H9 (cell line): ENCODE measurements at regions not wholly inside any gene's neighbourhood (a gene's known extent, or its start where the extent isn't known, plus 50 kb on each side); places are given as distances from the start of the nearest gene placed in this dataset.

Experiments
- DNase-seq: peaks from one replicate; pipeline ENCODE4 v3.0.0-alpha.2; 2017
- H2AFZ ChIP-seq: one replicate; pipeline ENCODE4 v1.6.1; 2013; ENCODE audit warnings: mild to moderate bottlenecking, low read length, control low read depth, moderate library complexity
- H2AK5ac ChIP-seq: 2 replicates; pipeline ENCODE4 v1.6.1; 2013; ENCODE audit warnings: low read length, control low read depth, mixed read lengths; ENCODE audit not compliant: insufficient read length
- H2BK120ac ChIP-seq: one replicate; pipeline ENCODE4 v1.6.1; 2013; ENCODE audit warnings: low read depth, mild to moderate bottlenecking, low read length, control low read depth, inconsistent platforms; ENCODE audit not compliant: poor library complexity, severe bottlenecking
- H2BK12ac ChIP-seq: 2 replicates; pipeline ENCODE4 v1.6.1; 2013; ENCODE audit warnings: low read length, control low read depth, mixed read lengths, low read depth; ENCODE audit not compliant: insufficient read length
- H2BK15ac ChIP-seq: 2 replicates; pipeline ENCODE4 v1.6.1; 2013; ENCODE audit warnings: low read depth, low read length, control low read depth
- H2BK20ac ChIP-seq: one replicate; pipeline ENCODE4 v1.6.1; 2013; ENCODE audit warnings: low read depth, mild to moderate bottlenecking, low read length, control low read depth, inconsistent platforms; ENCODE audit not compliant: poor library complexity, severe bottlenecking
- H2BK5ac ChIP-seq: 2 replicates; pipeline ENCODE4 v1.6.1; 2013; ENCODE audit warnings: low read length, control low read depth, mixed read lengths; ENCODE audit not compliant: insufficient read length
- H3K14ac ChIP-seq: 2 replicates; pipeline ENCODE4 v1.6.1; 2013; ENCODE audit warnings: low read length, control low read depth; ENCODE audit not compliant: insufficient read depth
- H3K18ac ChIP-seq: 2 replicates; pipeline ENCODE4 v1.6.1; 2013; ENCODE audit warnings: low read depth, mild to moderate bottlenecking, mixed read lengths, low read length, control low read depth; ENCODE audit not compliant: insufficient read length
- H3K23ac ChIP-seq: 2 replicates; pipeline ENCODE4 v1.6.1; 2013; ENCODE audit warnings: low read length, control low read depth, mixed read lengths, low read depth; ENCODE audit not compliant: insufficient read length
- H3K23me2 ChIP-seq: 2 replicates; pipeline ENCODE4 v1.6.1; 2013; ENCODE audit warnings: low read depth, mild to moderate bottlenecking, mixed read lengths, low read length, control low read depth; ENCODE audit not compliant: insufficient read length, poor library complexity, severe bottlenecking
- H3K27ac ChIP-seq: 2 replicates; pipeline ENCODE4 v1.5.1; 2013; ENCODE audit warnings: low read length, control low read depth, mixed read lengths, low read depth; ENCODE audit not compliant: insufficient read length
- H3K27me3 ChIP-seq: 2 replicates; pipeline ENCODE4 v1.6.1; 2013; ENCODE audit warnings: low read length, control low read depth, inconsistent platforms; ENCODE audit not compliant: insufficient read depth
- H3K4ac ChIP-seq: 2 replicates; pipeline ENCODE4 v1.6.1; 2013; ENCODE audit warnings: low read depth, mild to moderate bottlenecking, control low read depth, inconsistent platforms, low read length, moderate library complexity
- H3K4me1 ChIP-seq: 2 replicates; pipeline ENCODE4 v1.6.1; 2013; ENCODE audit warnings: low read length, control low read depth, inconsistent platforms; ENCODE audit not compliant: insufficient read depth
- H3K4me2 ChIP-seq: 2 replicates; pipeline ENCODE4 v1.6.1; 2013; ENCODE audit warnings: low read length, control low read depth, mixed read lengths; ENCODE audit not compliant: insufficient read length, insufficient read depth
- H3K56ac ChIP-seq: 2 replicates; pipeline ENCODE4 v1.6.1; 2013; ENCODE audit warnings: low read depth, mild to moderate bottlenecking, mixed read lengths, low read length, control low read depth; ENCODE audit not compliant: insufficient read length
- H3K79me1 ChIP-seq: 2 replicates; pipeline ENCODE4 v1.6.1; 2013; ENCODE audit warnings: low read depth, mild to moderate bottlenecking, moderate library complexity, low read length, control low read depth, inconsistent platforms; ENCODE audit not compliant: insufficient read depth, poor library complexity, severe bottlenecking
- H3K79me2 ChIP-seq: 2 replicates; pipeline ENCODE4 v1.6.1; 2013; ENCODE audit warnings: low read length, control low read depth, inconsistent platforms; ENCODE audit not compliant: insufficient read depth
- H3K9ac ChIP-seq: 2 replicates; pipeline ENCODE4 v1.6.1; 2013; ENCODE audit warnings: low read length, control low read depth, mixed read lengths; ENCODE audit not compliant: insufficient read length; ENCODE audit errors: extremely low read depth
- H3K9me3 ChIP-seq: one replicate; pipeline ENCODE4 v1.6.1; 2013; ENCODE audit warnings: low read depth, low read length, inconsistent platforms; ENCODE audit not compliant: control insufficient read depth
- H3T11ph ChIP-seq: one replicate; pipeline ENCODE4 v1.6.1; 2013; ENCODE audit warnings: mild to moderate bottlenecking, low read length, control low read depth, inconsistent platforms
- H4K20me1 ChIP-seq: one replicate; pipeline ENCODE4 v1.6.1; 2013; ENCODE audit not compliant: control insufficient read depth, insufficient read length, insufficient read depth
- H4K5ac ChIP-seq: 2 replicates; pipeline ENCODE4 v1.6.1; 2013; ENCODE audit warnings: low read depth, mild to moderate bottlenecking, mixed read lengths, low read length, control low read depth; ENCODE audit not compliant: insufficient read length
- H4K8ac ChIP-seq: replicated peaks from 2 replicates; pipeline ENCODE4 v1.6.1; 2013; ENCODE audit warnings: low read length, control low read depth, mixed read lengths, low read depth; ENCODE audit not compliant: insufficient read length
- H4K91ac ChIP-seq: 2 replicates; pipeline ENCODE4 v1.6.1; 2013; ENCODE audit warnings: low read depth, mild to moderate bottlenecking, moderate library complexity, mixed read lengths, low read length, control low read depth; ENCODE audit not compliant: insufficient read length
- H3K27ac Mint-ChIP-seq, 3 experiments: 2 replicates in 2 of 3; 3 replicates in 1 of 3; pipeline ENCODE4 v1.8.0; 2020 to 2021; ENCODE audit warnings: mixed read lengths in 3 of 3, mild to moderate bottlenecking in 1 of 3, moderate library complexity in 1 of 3
- H3K27me3 Mint-ChIP-seq: 2 replicates; pipeline ENCODE4 v1.8.0; 2021; ENCODE audit warnings: low read depth, mild to moderate bottlenecking, moderate library complexity, mixed read lengths
- H3K36me3 Mint-ChIP-seq, 3 experiments: 2 replicates in 2 of 3; 3 replicates in 1 of 3; pipeline ENCODE4 v1.8.0; 2020 to 2021; ENCODE audit warnings: low read depth in 3 of 3, mixed read lengths in 3 of 3; ENCODE audit not compliant: insufficient read depth in 1 of 3
- H3K4me1 Mint-ChIP-seq, 2 experiments: 2 replicates each; pipeline ENCODE4 v1.8.0; 2020; ENCODE audit warnings: mixed read lengths in 2 of 2
- H3K4me3 Mint-ChIP-seq, 2 experiments: 2 replicates in 1 of 2; 3 replicates in 1 of 2; pipeline ENCODE4 v1.8.0; 2020 to 2021; ENCODE audit warnings: mild to moderate bottlenecking in 2 of 2, mixed read lengths in 2 of 2, moderate library complexity in 1 of 2
- H3K9me3 Mint-ChIP-seq, 2 experiments: 2 replicates in 1 of 2; 3 replicates in 1 of 2; pipeline ENCODE4 v1.8.0; 2020; ENCODE audit warnings: mild to moderate bottlenecking in 2 of 2, mixed read lengths in 2 of 2, moderate library complexity in 1 of 2
- WGBS: extraction: QIAGEN DNeasy Blood & Tissue Kit; methylation state at CpG from one replicate; pipeline ENCODE4 v1.1.7; 2013; ENCODE audit warnings: missing lambda C conversion rate, low lambda C conversion rate, mixed read lengths; ENCODE audit not compliant: insufficient read length; ENCODE audit errors: extremely low coverage; 5-methylcytosine and 5-hydroxymethylcytosine counted together
- TF ChIP-seq, protein P1 (sequence below): fragments of 200-600 bp; sonication (generic); conservative IDR thresholded peaks from 3 replicates; pipeline ENCODE4 v1.8.0; 2021; ENCODE audit warnings: antibody characterized with exemption, mild to moderate bottlenecking

DNA sequence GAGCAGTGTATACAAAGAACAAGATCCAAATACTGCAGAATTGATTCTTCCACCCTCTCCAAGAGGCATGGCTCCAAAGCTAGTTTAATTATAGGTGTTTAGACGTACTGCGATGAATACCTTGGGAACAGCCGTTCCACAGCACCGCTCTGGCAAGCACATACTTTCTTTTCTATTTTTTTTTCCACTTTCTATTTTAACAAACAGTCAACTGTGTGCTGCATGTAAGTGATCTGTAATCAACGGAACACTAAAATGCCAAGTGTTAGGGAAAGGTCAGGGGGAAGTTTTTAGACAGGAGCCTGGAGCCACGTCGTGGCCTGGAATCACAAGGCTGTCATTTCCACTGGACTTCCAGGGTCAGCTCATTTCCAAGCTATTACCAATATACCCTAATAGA, 486.4 kb upstream of the DAB1 start:
- H3K27me3 ChIP-seq, result no peaks in the 10 kb centered on the region; the same call in 1 of the 2 replicates
- Mint-ChIP-seq H3K4me3 (no peak overlapping the region), H3K9me3 (no peaks in the 10 kb centered on the region; a peak in 1 of 5 replicates), H3K36me3 (no peaks in the 10 kb centered on the region), H3K4me1 (peaks cover 0 to 7% of the 10 kb centered on the region in 2 experiments; a peak in 2 of 4 replicates), H3K27ac (no peak overlapping the region), H3K27me3 (peaks cover 4% of the 10 kb centered on the region; the same call in 1 of the 2 replicates)
- no peak overlapping the region for H3K27ac ChIP-seq
- no peak overlapping the region for H2AK5ac ChIP-seq
- no peak overlapping the region for H3K23ac ChIP-seq
- no peaks in the 10 kb centered on the region for H3K23me2 ChIP-seq
- H2AFZ ChIP-seq, result no peak overlapping the region
- no peak overlapping the region for H3K4me2 ChIP-seq
- no peak overlapping the region for H2BK120ac ChIP-seq
- 0 out of 2 replicates have a peak overlapping the region, but pooled peaks have one; percentile 76 for H2BK15ac ChIP-seq
- no peak overlapping the region for H3K9ac ChIP-seq
- H4K91ac ChIP-seq, result no peak overlapping the region
- no CpG with 5 or more reads among the region's 7 CpGs for WGBS
- no peak overlapping the region for H3K4ac ChIP-seq
- DNase-seq, result no peak
- H3T11ph ChIP-seq, result no peak overlapping the region
- H3K79me2 ChIP-seq, result no peaks in the 10 kb centered on the region
- no peak overlapping the region for H2BK12ac ChIP-seq
- no peaks in the 10 kb centered on the region for H3K9me3 ChIP-seq
- no peak overlapping the region for H3K18ac ChIP-seq
- H2BK5ac ChIP-seq, result no peak overlapping the region
- no peak overlapping the region for H2BK20ac ChIP-seq
- H4K20me1 ChIP-seq, result no peaks in the 10 kb centered on the region
- H4K5ac ChIP-seq, result no peak overlapping the region
- H3K79me1 ChIP-seq, result no peaks in the 10 kb centered on the region
- H3K14ac ChIP-seq, result no peak overlapping the region
- H4K8ac ChIP-seq, result no peak overlapping the region
- TF ChIP-seq, protein P1, sequence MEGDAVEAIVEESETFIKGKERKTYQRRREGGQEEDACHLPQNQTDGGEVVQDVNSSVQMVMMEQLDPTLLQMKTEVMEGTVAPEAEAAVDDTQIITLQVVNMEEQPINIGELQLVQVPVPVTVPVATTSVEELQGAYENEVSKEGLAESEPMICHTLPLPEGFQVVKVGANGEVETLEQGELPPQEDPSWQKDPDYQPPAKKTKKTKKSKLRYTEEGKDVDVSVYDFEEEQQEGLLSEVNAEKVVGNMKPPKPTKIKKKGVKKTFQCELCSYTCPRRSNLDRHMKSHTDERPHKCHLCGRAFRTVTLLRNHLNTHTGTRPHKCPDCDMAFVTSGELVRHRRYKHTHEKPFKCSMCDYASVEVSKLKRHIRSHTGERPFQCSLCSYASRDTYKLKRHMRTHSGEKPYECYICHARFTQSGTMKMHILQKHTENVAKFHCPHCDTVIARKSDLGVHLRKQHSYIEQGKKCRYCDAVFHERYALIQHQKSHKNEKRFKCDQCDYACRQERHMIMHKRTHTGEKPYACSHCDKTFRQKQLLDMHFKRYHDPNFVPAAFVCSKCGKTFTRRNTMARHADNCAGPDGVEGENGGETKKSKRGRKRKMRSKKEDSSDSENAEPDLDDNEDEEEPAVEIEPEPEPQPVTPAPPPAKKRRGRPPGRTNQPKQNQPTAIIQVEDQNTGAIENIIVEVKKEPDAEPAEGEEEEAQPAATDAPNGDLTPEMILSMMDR, result no peak
- no peak overlapping the region for H3K56ac ChIP-seq
- no peaks in the 10 kb centered on the region for H3K4me1 ChIP-seq
